ENCODE measurements at regions not wholly inside any gene's neighbourhood (a gene's known extent, or its start where the extent isn't known, plus 50 kb on each side); places are given as distances from the start of the nearest gene placed in this dataset.

DNA sequence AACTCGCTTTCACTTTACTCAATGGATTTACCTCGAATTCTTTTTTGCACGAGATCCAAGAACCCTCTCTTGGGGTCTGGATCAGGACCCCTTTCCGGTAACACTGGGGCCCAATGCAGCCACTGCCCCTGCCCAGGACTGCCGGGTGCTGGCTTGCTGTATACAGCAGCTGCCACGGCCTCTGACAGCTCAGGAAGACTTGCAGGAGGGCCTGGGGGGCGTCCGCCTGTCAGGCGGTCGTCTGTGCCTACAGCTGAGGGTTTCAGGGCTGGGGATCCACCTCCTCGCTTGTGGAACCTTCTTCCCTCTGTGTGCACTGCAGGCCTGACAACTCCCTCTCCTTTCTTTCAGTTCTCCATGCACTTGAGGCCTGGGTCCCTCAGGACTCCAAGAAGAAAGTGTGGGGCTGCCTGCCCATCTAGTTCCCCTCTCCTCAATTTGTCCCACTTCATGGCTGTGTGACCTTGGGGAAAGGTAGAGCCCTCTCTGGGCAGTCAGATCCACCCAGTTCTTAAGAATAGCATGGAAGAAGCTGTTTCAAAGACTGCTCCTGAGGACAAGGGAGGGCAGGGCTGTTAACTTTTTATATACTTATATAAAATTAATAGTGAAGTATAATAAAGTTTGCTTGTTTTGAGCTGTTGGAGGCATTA, 75.0 kb upstream of the LGSN start:
- no peak overlapping the region for H3K27ac ChIP-seq
- H3K27me3 ChIP-seq (ENCODE audit: insufficient read depth, low read depth, severe bottlenecking): no peaks in the 10 kb centered on the region
- no peaks in the 10 kb centered on the region for H3K9me3 ChIP-seq (ENCODE audit: severe bottlenecking)
- no peaks in the 10 kb centered on the region for H3K36me3 ChIP-seq
- no peak overlapping the region for H3K4me3 ChIP-seq (ENCODE audit: low read depth, low read length)
- no peak for DNase-seq
- TF ChIP-seq, protein P1, sequence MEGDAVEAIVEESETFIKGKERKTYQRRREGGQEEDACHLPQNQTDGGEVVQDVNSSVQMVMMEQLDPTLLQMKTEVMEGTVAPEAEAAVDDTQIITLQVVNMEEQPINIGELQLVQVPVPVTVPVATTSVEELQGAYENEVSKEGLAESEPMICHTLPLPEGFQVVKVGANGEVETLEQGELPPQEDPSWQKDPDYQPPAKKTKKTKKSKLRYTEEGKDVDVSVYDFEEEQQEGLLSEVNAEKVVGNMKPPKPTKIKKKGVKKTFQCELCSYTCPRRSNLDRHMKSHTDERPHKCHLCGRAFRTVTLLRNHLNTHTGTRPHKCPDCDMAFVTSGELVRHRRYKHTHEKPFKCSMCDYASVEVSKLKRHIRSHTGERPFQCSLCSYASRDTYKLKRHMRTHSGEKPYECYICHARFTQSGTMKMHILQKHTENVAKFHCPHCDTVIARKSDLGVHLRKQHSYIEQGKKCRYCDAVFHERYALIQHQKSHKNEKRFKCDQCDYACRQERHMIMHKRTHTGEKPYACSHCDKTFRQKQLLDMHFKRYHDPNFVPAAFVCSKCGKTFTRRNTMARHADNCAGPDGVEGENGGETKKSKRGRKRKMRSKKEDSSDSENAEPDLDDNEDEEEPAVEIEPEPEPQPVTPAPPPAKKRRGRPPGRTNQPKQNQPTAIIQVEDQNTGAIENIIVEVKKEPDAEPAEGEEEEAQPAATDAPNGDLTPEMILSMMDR (IDR thresholded peaks at IDR 0.05; ENCODE audit: low read depth, low read length): no peak

DNA sequence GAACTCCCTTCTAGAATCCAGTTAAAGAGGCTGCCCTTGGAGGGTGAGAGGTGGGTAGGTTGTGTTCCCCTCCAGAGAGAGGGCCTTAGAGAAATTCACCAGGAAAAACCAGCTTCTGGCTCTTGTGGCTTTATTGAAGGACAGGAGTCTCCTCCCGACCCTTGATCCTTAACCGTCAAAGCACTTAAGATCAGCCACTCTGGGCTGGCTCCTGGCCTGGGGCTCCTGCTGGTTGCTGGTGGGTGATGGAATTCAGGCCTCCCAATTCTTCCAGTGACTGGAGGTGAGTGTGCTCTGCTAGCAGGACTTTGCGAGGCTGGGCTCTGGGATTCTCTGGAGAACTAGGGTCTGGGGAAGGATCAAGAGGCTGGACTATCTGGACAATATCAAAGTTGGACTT, 75.6 kb upstream of the LGSN start:
- H3K9me3 ChIP-seq (ENCODE audit: severe bottlenecking): no peaks in the 10 kb centered on the region
- no peak for DNase-seq
- TF ChIP-seq, protein P1 (IDR thresholded peaks at IDR 0.05; ENCODE audit: low read depth, low read length): no peak
- H3K27me3 ChIP-seq (ENCODE audit: insufficient read depth, low read depth, severe bottlenecking): no peaks in the 10 kb centered on the region
- no peaks in the 10 kb centered on the region for H3K36me3 ChIP-seq
- H3K4me3 ChIP-seq (ENCODE audit: low read depth, low read length): no peak overlapping the region
- no peak overlapping the region for H3K27ac ChIP-seq

DNA sequence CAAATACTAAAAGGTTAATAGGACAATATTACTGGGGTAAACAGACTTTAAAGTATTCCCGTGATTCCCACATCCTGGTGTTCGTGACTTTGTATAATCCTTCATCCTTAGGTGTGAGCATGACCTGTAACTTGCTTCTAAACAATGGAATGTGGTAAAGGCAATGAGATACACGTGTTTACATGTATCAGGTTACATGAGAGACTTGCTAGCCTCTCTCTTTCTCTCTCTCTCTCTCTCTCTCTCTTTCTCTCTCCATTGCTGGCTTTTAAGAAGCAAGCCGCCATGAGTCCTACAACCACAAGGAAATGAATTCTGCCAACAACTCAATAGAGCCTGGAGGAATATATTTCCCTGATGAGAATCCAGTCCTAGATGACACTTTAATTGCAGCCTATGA, 83.9 kb upstream of the LGSN start:
- no peak overlapping the region for H3K27ac ChIP-seq
- no peaks in the 10 kb centered on the region for H3K9me3 ChIP-seq (ENCODE audit: severe bottlenecking)
- no peak for DNase-seq
- TF ChIP-seq, protein P1 (IDR thresholded peaks at IDR 0.05; ENCODE audit: low read depth, low read length): no peak
- no peak overlapping the region for H3K4me3 ChIP-seq (ENCODE audit: low read depth, low read length)
- H3K36me3 ChIP-seq: no peaks in the 10 kb centered on the region
- H3K27me3 ChIP-seq (ENCODE audit: insufficient read depth, low read depth, severe bottlenecking): no peaks in the 10 kb centered on the region

DNA sequence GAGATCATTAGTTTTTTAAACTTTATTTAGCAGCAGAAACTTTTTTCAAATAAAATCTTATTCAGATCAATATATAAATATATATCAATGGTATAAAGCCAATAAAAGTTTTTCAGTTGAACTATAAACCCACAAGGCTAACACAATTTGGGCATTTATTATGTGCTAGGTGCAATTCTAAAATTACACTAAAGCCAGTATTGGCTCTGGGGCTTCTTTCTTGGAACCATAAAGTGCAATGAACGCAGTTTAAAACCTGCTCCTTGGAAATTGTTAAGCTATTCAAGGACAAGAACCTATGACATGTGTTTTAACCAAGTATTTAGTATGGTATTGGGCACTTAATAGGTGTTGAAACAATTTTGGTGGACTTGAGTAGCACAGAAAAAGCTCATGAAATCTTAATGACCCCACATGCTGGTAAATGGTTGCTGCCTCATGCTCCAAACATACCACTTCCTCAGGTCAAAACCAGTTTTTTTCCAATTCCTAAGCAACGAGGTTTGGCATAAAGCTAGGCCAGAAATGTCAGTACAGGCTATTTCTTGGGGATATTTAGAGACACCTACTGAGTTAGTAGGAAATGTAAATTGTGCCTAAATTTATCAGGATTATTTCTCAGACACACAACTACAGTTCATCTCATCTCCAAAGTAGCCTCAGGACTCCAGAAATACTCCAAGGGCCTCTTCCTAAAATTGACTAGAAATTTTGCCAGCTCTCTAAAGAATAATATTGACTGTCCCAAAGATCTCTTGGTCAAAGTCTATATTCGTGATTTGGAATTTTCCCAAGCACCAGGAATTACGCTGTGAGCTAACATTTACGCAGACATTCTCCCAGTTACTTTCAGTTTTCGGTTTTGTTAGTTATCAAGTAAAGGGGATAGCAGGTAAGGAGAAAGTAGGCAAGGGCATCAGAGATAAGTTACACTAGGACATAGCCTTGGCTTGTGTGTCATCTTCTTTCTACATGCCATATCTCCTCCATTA, 90.9 kb upstream of the LGSN start:
- H3K27ac ChIP-seq: no peak overlapping the region
- TF ChIP-seq, protein P1 (IDR thresholded peaks at IDR 0.05; ENCODE audit: low read depth, low read length): no peak
- H3K27me3 ChIP-seq (ENCODE audit: insufficient read depth, low read depth, severe bottlenecking): no peaks in the 10 kb centered on the region
- no peaks in the 10 kb centered on the region for H3K36me3 ChIP-seq
- no peaks in the 10 kb centered on the region for H3K9me3 ChIP-seq (ENCODE audit: severe bottlenecking)
- no peak for DNase-seq
- no peak overlapping the region for H3K4me3 ChIP-seq (ENCODE audit: low read depth, low read length)

DNA sequence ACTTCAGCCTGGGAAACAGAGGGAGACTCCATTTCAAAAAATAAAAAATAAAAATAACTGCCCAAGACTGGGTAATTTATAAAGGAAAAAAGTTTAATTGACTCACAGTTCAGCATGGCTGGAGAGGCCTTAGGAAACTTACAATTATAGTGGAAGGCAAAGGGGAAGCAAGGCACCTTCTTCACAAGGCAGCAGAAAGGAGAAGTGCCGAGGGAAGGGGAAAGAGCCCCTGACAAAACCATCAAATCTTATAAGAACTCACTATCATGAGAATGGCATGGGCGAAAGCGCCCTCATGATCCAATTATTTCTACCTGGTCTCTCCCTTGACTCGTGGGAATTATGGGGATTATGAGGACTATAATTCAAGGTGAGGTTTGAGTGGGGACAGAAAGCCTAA, 95.5 kb upstream of the LGSN start:
- H3K9me3 ChIP-seq (ENCODE audit: severe bottlenecking): no peaks in the 10 kb centered on the region
- DNase-seq: no peak

More for the DNA sequence above, 95.5 kb upstream of the LGSN start:
- no peaks in the 10 kb centered on the region for H3K36me3 ChIP-seq
- TF ChIP-seq, protein P1 (IDR thresholded peaks at IDR 0.05; ENCODE audit: low read depth, low read length): no peak
- H3K4me3 ChIP-seq (ENCODE audit: low read depth, low read length): no peak overlapping the region
- no peaks in the 10 kb centered on the region for H3K27me3 ChIP-seq (ENCODE audit: insufficient read depth, low read depth, severe bottlenecking)
- no peak overlapping the region for H3K27ac ChIP-seq

Data from WERI-Rb-1 (cell line).